Medulla oblongata (tissue), 1 donor: ENCODE measurements at regions not wholly inside any gene's neighbourhood (a gene's known extent, or its start where the extent isn't known, plus 50 kb on each side); places are given as distances from the start of the nearest gene placed in this dataset.

Experiments used
- DNase-seq: peaks from one replicate; pipeline ENCODE4 v3.0.0-alpha.2; 2015; ENCODE audit errors: extremely low spot score

GRCh38 chr10:47053081-47053798, 142.0 kb downstream of the PTPN20 start:
- no peak for DNase-seq

- no peak for DNase-seq
Observed at GRCh38 chr10:47054974-47055373, 143.7 kb downstream of the PTPN20 start.

GRCh38 chr10:47055386-47056246, 144.4 kb downstream of the PTPN20 start:
- DNase-seq: no peak

DNA sequence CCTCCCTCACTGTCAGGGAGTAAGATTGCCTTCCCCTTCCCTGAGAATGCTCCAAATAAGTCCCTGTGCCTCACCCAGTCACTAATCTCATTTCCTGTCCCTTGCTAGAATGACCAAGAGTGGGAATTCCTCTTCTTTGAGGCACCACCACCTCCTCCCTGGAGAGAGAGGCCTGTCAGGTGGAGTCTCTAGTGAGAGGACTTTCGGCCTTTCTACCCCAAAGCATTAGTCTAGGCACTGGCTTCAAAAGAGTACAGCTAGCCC, 145.0 kb downstream of the PTPN20 start:
- DNase-seq: no peak

- DNase-seq: no peak
Observed at GRCh38 chr10:47057471-47057870, 146.2 kb downstream of the PTPN20 start.

GRCh38 chr10:47058032-47058702, 146.9 kb downstream of the PTPN20 start:
- no peak for DNase-seq

DNA sequence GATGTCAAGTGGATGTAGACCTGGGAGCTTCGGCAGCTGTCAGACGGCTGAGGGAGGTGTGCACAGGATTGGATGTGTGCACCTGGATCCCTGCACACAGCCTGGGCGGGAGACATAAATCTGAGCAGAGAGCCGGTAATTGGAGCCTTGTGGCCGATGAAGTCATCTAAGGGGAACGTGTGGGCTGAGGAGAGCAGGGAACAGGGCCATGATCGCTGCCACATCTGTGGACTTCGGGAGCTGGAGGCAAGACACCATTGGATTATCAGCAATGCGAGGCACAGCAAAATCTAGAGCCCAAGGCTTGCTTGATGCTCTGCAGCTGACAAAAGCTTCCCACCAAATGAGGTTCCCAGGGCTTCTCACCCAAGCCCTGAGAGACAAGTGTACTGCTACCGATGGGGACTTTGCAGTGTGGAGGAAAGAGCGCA, 147.7 kb downstream of the PTPN20 start:
- no peak for DNase-seq

GRCh38 chr10:47059606-47060311, 148.5 kb downstream of the PTPN20 start:
- no peak for DNase-seq

- no peak for DNase-seq
Observed at GRCh38 chr10:47060356-47060755, 149.1 kb downstream of the PTPN20 start.

DNA sequence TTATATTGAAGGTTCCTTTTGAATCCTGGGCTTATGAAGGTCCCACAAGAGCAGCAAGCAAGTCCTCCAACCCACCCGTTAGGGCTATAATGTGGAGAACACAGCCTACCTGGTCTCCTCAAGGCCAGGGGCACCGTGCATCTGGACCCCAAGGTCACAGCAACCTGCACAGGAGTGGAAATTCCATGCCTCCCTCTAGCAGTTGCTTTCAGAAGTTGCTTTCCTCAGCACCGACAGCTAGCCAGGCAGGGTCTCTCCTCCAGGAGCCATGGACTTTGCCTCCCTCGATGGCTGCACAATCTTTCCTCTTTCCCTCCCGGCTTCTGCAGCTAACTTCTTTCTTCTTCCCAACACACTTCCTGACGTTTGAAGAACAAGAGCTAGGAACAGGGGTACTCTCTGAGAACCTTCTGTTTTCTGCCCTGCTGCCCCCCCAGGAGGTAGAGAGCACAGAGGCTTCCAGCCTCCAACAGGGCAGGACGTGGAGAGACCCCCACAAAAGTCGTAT, 149.8 kb downstream of the PTPN20 start:
- no peak for DNase-seq

DNA sequence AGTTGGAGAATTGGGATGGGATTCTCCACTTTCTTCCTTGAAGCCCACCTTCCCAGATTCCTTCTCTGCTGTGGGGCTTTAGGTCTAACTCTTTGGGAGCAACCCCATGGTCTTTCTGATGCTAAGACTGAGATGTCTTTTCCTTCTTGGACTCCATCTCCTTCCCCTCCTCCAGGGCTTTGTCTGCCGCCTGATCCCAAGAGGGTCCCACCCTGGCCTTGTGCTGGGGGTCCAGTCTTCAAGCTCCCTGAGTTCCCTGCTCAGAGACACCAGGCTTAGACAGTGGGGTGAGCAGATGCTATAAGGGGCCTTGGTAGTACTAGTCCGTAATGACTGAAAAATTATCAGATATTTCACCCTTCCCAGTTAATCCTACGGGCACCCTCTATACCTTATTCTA, 150.5 kb downstream of the PTPN20 start:
- no peak for DNase-seq

GRCh38 chr10:47062441-47063200, 151.4 kb downstream of the PTPN20 start:
- DNase-seq: no peak

- DNase-seq: no peak
Observed at GRCh38 chr10:47063858-47064257, 152.6 kb downstream of the PTPN20 start.

DNA sequence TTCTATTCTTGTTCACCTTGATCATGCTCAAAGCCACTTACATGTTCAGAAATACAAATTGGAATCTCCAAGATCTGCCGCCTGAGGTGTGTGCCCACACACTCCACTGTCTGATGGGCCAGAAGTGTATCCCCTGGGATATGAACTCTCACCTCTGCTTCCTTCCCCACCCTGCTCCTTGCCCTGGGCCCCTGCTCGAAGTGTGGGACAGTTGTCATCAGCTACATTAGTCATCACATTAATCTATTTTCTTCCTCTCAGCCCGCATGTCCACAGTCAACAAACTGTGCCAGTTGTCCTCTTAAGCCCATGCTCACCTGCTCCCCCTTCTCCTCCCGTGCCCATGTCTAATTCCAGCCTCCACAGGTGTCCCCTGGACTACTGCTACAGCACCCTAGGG, 154.7 kb downstream of the PTPN20 start:
- DNase-seq: no peak

- peak; percentile 19 for DNase-seq
Observed at GRCh38 chr10:47067949-47068940, 157.0 kb downstream of the PTPN20 start.

GRCh38 chr10:47070541-47070940, 159.3 kb downstream of the PTPN20 start:
- DNase-seq: no peak

- no peak for DNase-seq
Observed at GRCh38 chr10:47071891-47072290, 160.7 kb downstream of the PTPN20 start.

DNA sequence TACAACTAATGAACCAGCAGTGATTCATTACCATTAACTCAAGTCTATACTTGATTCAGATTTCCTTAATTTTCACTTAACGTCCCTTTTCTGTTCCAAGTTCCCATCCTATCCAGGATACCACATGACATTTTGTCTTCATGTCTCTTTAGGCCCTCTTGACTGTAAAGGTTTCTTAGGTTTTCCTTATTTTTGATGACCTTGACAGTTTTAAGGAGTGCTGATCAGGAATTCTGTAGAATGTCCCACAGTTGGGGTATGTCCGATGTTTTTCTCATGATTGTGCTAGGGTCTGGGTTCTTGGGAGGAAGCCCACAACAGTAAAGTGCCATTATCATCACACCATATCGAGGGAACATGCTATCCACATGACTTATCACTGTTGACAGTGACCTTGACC, 162.7 kb downstream of the PTPN20 start:
- DNase-seq: no peak

DNA sequence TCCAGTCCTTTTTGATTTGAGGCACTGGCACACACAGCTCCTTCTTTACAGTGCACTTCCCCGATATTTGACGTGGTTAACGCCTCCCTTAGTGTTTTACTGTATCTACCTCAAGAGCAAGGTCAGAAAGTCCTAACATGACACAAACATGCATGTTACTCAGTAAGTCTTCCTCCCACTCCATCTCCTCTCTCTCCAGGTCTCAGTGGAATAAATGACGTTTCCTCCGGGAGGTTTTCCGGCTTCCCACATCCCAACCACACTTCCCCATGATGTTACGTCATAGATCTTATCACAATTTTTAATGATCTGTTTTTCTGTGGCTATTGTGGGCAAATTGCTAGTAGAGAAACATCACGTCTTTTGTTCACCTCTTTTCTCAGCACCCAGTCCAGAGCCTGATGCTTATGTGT, 165.7 kb downstream of the PTPN20 start:
- no peak for DNase-seq

- DNase-seq: no peak
Observed at GRCh38 chr10:47077386-47077785, 166.2 kb downstream of the PTPN20 start.
